Osteocyte (in vitro differentiated cells): ENCODE measurements at regions not wholly inside any gene's neighbourhood (a gene's known extent, or its start where the extent isn't known, plus 50 kb on each side); places are given as distances from the start of the nearest gene placed in this dataset.
A peak's percentile ranks its signal among the peaks of the same experiment; 100 is the strongest.

ENCODE experiments used
- DNase-seq: peaks from one replicate; pipeline ENCODE4 v3.0.0; 2021; ENCODE audit warnings: mixed read lengths; ENCODE audit not compliant: unreplicated experiment; ENCODE audit errors: extremely low spot score
- H3K27ac Mint-ChIP-seq: one replicate; pipeline ENCODE4 v1.8.0; 2021; ENCODE audit warnings: mild to moderate bottlenecking, mixed read lengths; ENCODE audit not compliant: unreplicated experiment
- H3K27me3 Mint-ChIP-seq: one replicate; pipeline ENCODE4 v1.8.0; 2021; ENCODE audit warnings: mixed read lengths; ENCODE audit not compliant: unreplicated experiment
- H3K36me3 Mint-ChIP-seq: one replicate; pipeline ENCODE4 v1.8.0; 2021; ENCODE audit warnings: mixed read lengths; ENCODE audit not compliant: unreplicated experiment
- H3K4me1 Mint-ChIP-seq: one replicate; pipeline ENCODE4 v1.8.0; 2021; ENCODE audit warnings: mixed read lengths; ENCODE audit not compliant: unreplicated experiment
- H3K4me3 Mint-ChIP-seq: one replicate; pipeline ENCODE4 v1.8.0; 2021; ENCODE audit warnings: mild to moderate bottlenecking, moderate library complexity, mixed read lengths; ENCODE audit not compliant: unreplicated experiment
- H3K9me3 Mint-ChIP-seq: one replicate; pipeline ENCODE4 v1.8.0; 2021; ENCODE audit warnings: mixed read lengths; ENCODE audit not compliant: unreplicated experiment
- CTCF ChIP-seq: fragments of 200-600 bp; sonication (generic); IDR thresholded peaks from 2 replicates; pipeline ENCODE4 v1.5.0; 2021; ENCODE audit warnings: antibody characterized with exemption, mild to moderate bottlenecking, moderate library complexity

- no peak for TF ChIP-seq CTCF
- no peak overlapping the region for H3K27ac Mint-ChIP-seq
- peak; percentile 60 for DNase-seq
- no peaks in the 10 kb centered on the region for H3K9me3 Mint-ChIP-seq
- H3K4me3 Mint-ChIP-seq = no peak overlapping the region
- no peaks in the 10 kb centered on the region for H3K36me3 Mint-ChIP-seq
- no peaks in the 10 kb centered on the region for H3K27me3 Mint-ChIP-seq
- H3K4me1 Mint-ChIP-seq = no peaks in the 10 kb centered on the region
Observed at GRCh38 chr10:84588426-84588825, 260.0 kb downstream of the CCSER2 start.

GRCh38 chr10:84588971-84589370 lies 260.6 kb downstream of the CCSER2 start:
- Mint-ChIP-seq H3K4me1 (no peaks in the 10 kb centered on the region), H3K36me3 (no peaks in the 10 kb centered on the region), H3K27me3 (no peaks in the 10 kb centered on the region), H3K27ac (no peak overlapping the region), H3K4me3 (no peak overlapping the region), H3K9me3 (no peaks in the 10 kb centered on the region)
- TF ChIP-seq CTCF = no peak
- peak; percentile 68 for DNase-seq

- H3K27me3 Mint-ChIP-seq = no peaks in the 10 kb centered on the region
- no peak overlapping the region for H3K27ac Mint-ChIP-seq
- no peak overlapping the region for H3K4me3 Mint-ChIP-seq
- no peaks in the 10 kb centered on the region for H3K4me1 Mint-ChIP-seq
- DNase-seq = peak; percentile 75
- no peak for TF ChIP-seq CTCF
- H3K36me3 Mint-ChIP-seq = no peaks in the 10 kb centered on the region
- no peaks in the 10 kb centered on the region for H3K9me3 Mint-ChIP-seq
Observed at GRCh38 chr10:84589526-84590205, 261.3 kb downstream of the CCSER2 start.

GRCh38 chr10:84590327-84591193 lies 262.2 kb downstream of the CCSER2 start:
- Mint-ChIP-seq H3K4me1 (no peaks in the 10 kb centered on the region), H3K27me3 (no peaks in the 10 kb centered on the region), H3K9me3 (no peaks in the 10 kb centered on the region), H3K36me3 (no peaks in the 10 kb centered on the region), H3K27ac (no peak overlapping the region), H3K4me3 (no peak overlapping the region)
- DNase-seq = peak; percentile 68
- TF ChIP-seq CTCF = no peak

- no peak for TF ChIP-seq CTCF
- peak; percentile 76 for DNase-seq
- Mint-ChIP-seq H3K36me3 (no peaks in the 10 kb centered on the region), H3K9me3 (peaks cover 4% of the 10 kb centered on the region), H3K4me3 (no peak overlapping the region), H3K4me1 (no peaks in the 10 kb centered on the region), H3K27ac (no peak overlapping the region), H3K27me3 (no peaks in the 10 kb centered on the region)
Observed at GRCh38 chr10:84593506-84593905, 265.1 kb downstream of the CCSER2 start.
